Cardiac muscle cell (in vitro differentiated cells and primary cell): ENCODE measurements at regions not wholly inside any gene's neighbourhood (a gene's known extent, or its start where the extent isn't known, plus 50 kb on each side); places are given as distances from the start of the nearest gene placed in this dataset.

ENCODE experiments used
- DNase-seq, 2 donors: peaks; one replicate each; pipeline versions ENCODE4 v3.0.0 to v3.0.0-alpha.2; 2010 to 2017; ENCODE audit warnings: low read depth in 1 of 2, low spot score in 1 of 2
- H3K27ac ChIP-seq: fragments of 200-600 bp; sonication (generic); 2 replicates; pipeline ENCODE4 v1.5.1; 2016
- H3K27me3 ChIP-seq: fragments of 200-600 bp; sonication (generic); 2 replicates; pipeline ENCODE4 v1.6.0; 2016; ENCODE audit warnings: control low read depth
- H3K36me3 ChIP-seq: fragments of 200-600 bp; sonication (generic); 2 replicates; pipeline ENCODE4 v1.5.1; 2016; ENCODE audit warnings: control low read depth
- H3K4me1 ChIP-seq: fragments of 200-600 bp; sonication (generic); 2 replicates; pipeline ENCODE4 v1.8.1; 2017; ENCODE audit warnings: low read depth, mild to moderate bottlenecking, mixed run types
- H3K4me3 ChIP-seq: fragments of 200-600 bp; sonication (generic); 2 replicates; pipeline ENCODE4 v1.5.1; 2016; ENCODE audit warnings: mild to moderate bottlenecking
- H3K9me3 ChIP-seq: fragments of 200-600 bp; sonication (generic); 2 replicates; pipeline ENCODE4 v1.5.1; 2017; ENCODE audit warnings: low read depth, mild to moderate bottlenecking, control low read depth
- TF ChIP-seq, protein P1 (sequence below): IDR thresholded peaks from 2 replicates; pipeline ENCODE4 v1.5.1; 2012; ENCODE audit warnings: low read depth, mild to moderate bottlenecking, low read length

DNA sequence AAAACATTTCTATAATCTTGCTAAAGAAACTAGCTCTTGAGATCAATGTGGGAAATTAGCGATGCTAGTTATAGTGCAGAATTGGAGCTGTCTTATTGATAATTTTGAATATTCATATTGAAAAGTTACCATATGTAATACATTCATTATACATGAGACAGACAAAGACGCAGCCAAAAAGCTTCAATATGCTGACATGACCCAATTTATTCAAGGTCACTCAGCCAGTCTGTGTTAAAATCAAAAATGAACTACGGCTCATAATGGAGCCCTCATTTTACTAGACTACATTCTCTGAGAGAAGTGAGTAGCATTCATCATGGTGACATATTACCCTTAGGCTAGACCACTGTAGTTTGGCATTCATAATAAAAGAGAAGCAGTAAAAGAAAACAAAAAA, 107.3 kb upstream of the GABRG2 start:
- Histone ChIP-seq H3K9me3 (no peaks in the 10 kb centered on the region), H3K27me3 (no peaks in the 10 kb centered on the region), H3K4me1 (no peaks in the 10 kb centered on the region), H3K27ac (no peak overlapping the region), H3K4me3 (no peak overlapping the region), H3K36me3 (no peaks in the 10 kb centered on the region)
- TF ChIP-seq, protein P1, sequence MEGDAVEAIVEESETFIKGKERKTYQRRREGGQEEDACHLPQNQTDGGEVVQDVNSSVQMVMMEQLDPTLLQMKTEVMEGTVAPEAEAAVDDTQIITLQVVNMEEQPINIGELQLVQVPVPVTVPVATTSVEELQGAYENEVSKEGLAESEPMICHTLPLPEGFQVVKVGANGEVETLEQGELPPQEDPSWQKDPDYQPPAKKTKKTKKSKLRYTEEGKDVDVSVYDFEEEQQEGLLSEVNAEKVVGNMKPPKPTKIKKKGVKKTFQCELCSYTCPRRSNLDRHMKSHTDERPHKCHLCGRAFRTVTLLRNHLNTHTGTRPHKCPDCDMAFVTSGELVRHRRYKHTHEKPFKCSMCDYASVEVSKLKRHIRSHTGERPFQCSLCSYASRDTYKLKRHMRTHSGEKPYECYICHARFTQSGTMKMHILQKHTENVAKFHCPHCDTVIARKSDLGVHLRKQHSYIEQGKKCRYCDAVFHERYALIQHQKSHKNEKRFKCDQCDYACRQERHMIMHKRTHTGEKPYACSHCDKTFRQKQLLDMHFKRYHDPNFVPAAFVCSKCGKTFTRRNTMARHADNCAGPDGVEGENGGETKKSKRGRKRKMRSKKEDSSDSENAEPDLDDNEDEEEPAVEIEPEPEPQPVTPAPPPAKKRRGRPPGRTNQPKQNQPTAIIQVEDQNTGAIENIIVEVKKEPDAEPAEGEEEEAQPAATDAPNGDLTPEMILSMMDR: no peak
- DNase-seq: no peak

DNA sequence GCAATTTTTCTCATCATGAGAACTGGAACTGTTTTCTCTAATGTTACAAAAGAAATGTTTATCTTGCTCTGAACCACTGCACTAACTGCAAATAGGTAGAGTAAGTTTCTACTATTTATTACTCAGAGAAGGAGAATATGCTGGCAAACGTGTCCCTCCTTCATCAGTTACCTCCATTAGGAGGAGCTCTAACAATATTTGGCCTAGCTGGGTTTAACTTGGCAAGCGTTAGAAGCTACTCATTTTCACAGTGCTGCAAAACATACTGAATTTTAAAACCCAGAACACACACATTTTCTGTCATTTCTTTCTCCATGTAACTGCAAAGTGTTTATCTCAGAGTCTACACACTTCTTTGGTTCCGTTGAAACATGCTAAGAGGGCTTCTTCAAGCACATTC, 101.0 kb upstream of the GABRG2 start:
- Histone ChIP-seq H3K36me3 (no peaks in the 10 kb centered on the region), H3K4me1 (no peaks in the 10 kb centered on the region), H3K27me3 (no peaks in the 10 kb centered on the region), H3K27ac (no peak overlapping the region), H3K9me3 (no peaks in the 10 kb centered on the region), H3K4me3 (no peak overlapping the region)
- TF ChIP-seq, protein P1: no peak
- peak in 1 of 2 donors; percentile 42 for DNase-seq

DNA sequence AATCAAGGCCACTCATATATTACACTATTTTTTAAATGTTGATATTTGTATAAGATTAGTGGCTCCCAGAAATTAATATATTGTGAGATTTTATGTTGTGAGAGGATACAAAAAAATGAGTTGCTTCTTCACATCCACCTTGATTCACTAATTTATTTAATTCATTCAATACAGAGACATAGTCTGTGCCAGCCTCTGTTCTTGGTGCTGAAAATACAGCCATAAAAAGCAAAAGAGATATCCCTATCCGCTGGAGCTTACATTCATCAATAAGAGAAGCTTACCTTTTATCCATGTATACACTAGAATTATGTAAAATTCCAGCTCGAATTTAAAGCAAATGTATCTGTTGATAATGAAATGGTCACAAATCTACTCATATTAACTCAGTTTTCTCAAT, 92.2 kb upstream of the GABRG2 start:
- no peaks in the 10 kb centered on the region for H3K27me3 ChIP-seq
- no peaks in the 10 kb centered on the region for H3K36me3 ChIP-seq
- H3K27ac ChIP-seq: no peak overlapping the region
- peak in 1 of 2 donors; percentile 18 for DNase-seq
- TF ChIP-seq, protein P1: no peak
- H3K9me3 ChIP-seq: no peaks in the 10 kb centered on the region
- no peaks in the 10 kb centered on the region for H3K4me1 ChIP-seq
- no peak overlapping the region for H3K4me3 ChIP-seq

DNA sequence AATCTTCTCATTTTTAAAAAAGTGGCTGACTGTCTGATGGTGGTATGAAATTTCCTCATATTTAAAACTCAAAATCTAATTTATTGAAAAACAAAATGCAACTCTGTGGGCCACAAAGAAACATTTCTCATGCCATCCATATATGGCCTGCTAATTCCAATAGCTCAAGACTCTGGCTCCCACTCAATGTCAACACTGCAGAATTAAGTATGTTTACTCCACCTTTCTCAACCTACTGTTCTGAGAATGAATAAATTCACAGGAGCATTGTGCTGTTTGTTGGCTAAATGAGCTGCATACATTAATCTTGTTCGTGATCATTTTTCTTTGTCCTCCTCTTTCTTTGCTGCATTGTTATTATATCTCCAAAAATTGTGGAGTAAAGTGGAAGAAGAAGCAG, 79.5 kb upstream of the GABRG2 start:
- Histone ChIP-seq H3K27ac (no peak overlapping the region), H3K27me3 (no peaks in the 10 kb centered on the region), H3K4me1 (no peaks in the 10 kb centered on the region), H3K4me3 (no peak overlapping the region), H3K36me3 (no peaks in the 10 kb centered on the region), H3K9me3 (no peaks in the 10 kb centered on the region)
- DNase-seq: no peak
- TF ChIP-seq, protein P1: no peak
